K562 (cell line): ENCODE measurements at regions not wholly inside any gene's neighbourhood (a gene's known extent, or its start where the extent isn't known, plus 50 kb on each side); places are given as distances from the start of the nearest gene placed in this dataset.

Experiments
- ATAC-seq: fragments of 200-7000 bp; cut with Tn5 transposase; 3 replicates; pipeline ENCODE4 v1.9.1; 2020; ENCODE audit warnings: moderate library complexity
- BruUV-seq: library from RNA; stranded (reverse); fragments of 400-500 nt; replicated peaks from 2 replicates; lab custom pipeline; 2021; lab: Mats Ljungman, UMichigan
- CTCF ChIA-PET: fragments of 300-600 bp; formaldehyde crosslinking; extraction: SDS; loops from one replicate; lab custom pipeline; 2021; ENCODE audit warnings: low intra/inter-chr PET ratio; lab: Yijun Ruan, JAX
- POLR2A ChIA-PET: fragments of 300-600, 350-650 bp; sonication (Branson Sonifier 250); formaldehyde crosslinking; extraction: SDS; loops from one replicate; lab custom pipeline; 2021; ENCODE audit warnings: antibody characterized with exemption, inconsistent platforms; lab: Yijun Ruan, JAX
- DNase-seq, 4 experiments: peaks; one replicate each; pipeline versions ENCODE4 v3.0.0 to v3.0.0-alpha.2; 2011 to 2018; ENCODE audit warnings: low spot score in 3 of 4, mixed read lengths in 3 of 4; ENCODE audit errors: extremely low read depth in 1 of 4
- FAIRE-seq: peaks from 2 replicates; lab custom pipeline; 2011; peaks lifted over from hg19 to GRCh38; lab: Jason Lieb, UNC
- H2AFZ ChIP-seq: 2 replicates; pipeline ENCODE4 v1.6.0; 2011; ENCODE audit warnings: low read depth, low read length, control low read depth, inconsistent platforms
- H3K27ac ChIP-seq: fragments of 200-600 bp; 3 replicates; pipeline ENCODE4 v1.8.0; 2011; ENCODE audit warnings: low read depth, mild to moderate bottlenecking, control low read depth, inconsistent platforms, low read length, moderate library complexity, mixed read lengths; ENCODE audit errors: extremely low read depth
- H3K27me3 ChIP-seq, 2 experiments: fragments of 300-600 bp in 1 of 2; 2 replicates in 1 of 2; 3 replicates in 1 of 2; pipeline versions ENCODE4 v1.6.0 to v1.8.0; 2011; ENCODE audit warnings: inconsistent platforms in 2 of 2, low read length in 2 of 2, mild to moderate bottlenecking in 1 of 2, mixed read lengths in 1 of 2, moderate library complexity in 1 of 2; ENCODE audit not compliant: control insufficient read depth in 2 of 2, insufficient read depth in 2 of 2
- H3K36me3 ChIP-seq: fragments of 300-600 bp; 3 replicates; pipeline ENCODE4 v1.8.0; 2011; ENCODE audit warnings: mild to moderate bottlenecking, low read length, inconsistent platforms; ENCODE audit not compliant: control insufficient read depth, insufficient read depth
- H3K4me1 ChIP-seq, 2 experiments: fragments of 200-600 bp in 1 of 2; replicated peaks in 1 of 2; 2 replicates in 1 of 2; 3 replicates in 1 of 2; pipeline versions ENCODE4 v1.5.1 to v1.8.0; 2011; ENCODE audit warnings: inconsistent platforms in 2 of 2, low read length in 2 of 2, mild to moderate bottlenecking in 1 of 2, mixed read lengths in 1 of 2, moderate library complexity in 1 of 2; ENCODE audit not compliant: control insufficient read depth in 2 of 2, insufficient read depth in 2 of 2
- H3K4me2 ChIP-seq: 2 replicates; pipeline ENCODE4 v1.6.1; 2011; ENCODE audit warnings: low read length, control low read depth, inconsistent platforms, mixed read lengths; ENCODE audit not compliant: insufficient read depth
- H3K4me3 ChIP-seq: fragments of 200-600 bp; sonication (generic), shearing (Covaris generic); 2 replicates; pipeline ENCODE4 v1.5.1; 2016; ENCODE audit warnings: control low read depth, inconsistent platforms
- H3K79me2 ChIP-seq: fragments of 200-600 bp; 3 replicates; pipeline ENCODE4 v1.8.0; 2011; ENCODE audit warnings: low read length, inconsistent platforms; ENCODE audit not compliant: control insufficient read depth, insufficient read depth
- H3K9ac ChIP-seq, 2 experiments: 2 replicates each; pipeline versions ENCODE4 v1.6.0 to v1.6.1; 2011; ENCODE audit warnings: low read depth in 2 of 2, low read length in 2 of 2, control low read depth in 1 of 2, inconsistent platforms in 1 of 2, mild to moderate bottlenecking in 1 of 2, mixed read lengths in 1 of 2; ENCODE audit not compliant: insufficient read depth in 1 of 2
- H3K9me1 ChIP-seq: one replicate; pipeline ENCODE4 v1.6.0; 2011; ENCODE audit warnings: inconsistent platforms, mild to moderate bottlenecking, low read length, moderate library complexity; ENCODE audit not compliant: control insufficient read depth, insufficient read depth
- H3K9me3 ChIP-seq: replicated peaks from 2 replicates; pipeline ENCODE4 v1.5.1; 2011; ENCODE audit warnings: low read depth, low read length, inconsistent platforms; ENCODE audit not compliant: control insufficient read depth, insufficient read depth
- H4K20me1 ChIP-seq: replicated peaks from 2 replicates; pipeline ENCODE4 v1.6.1; 2011; ENCODE audit warnings: low read length, inconsistent platforms, mixed read lengths; ENCODE audit not compliant: control insufficient read depth, insufficient read depth
- DACH1 ChIP-seq: fragments of 450-650 bp; IDR thresholded peaks from 2 replicates; pipeline ENCODE4 v1.6.1; 2018; ENCODE audit not compliant: partially characterized antibody
- NFIC ChIP-seq: fragments of 450-650 bp; IDR thresholded peaks from 2 replicates; pipeline ENCODE4 v1.6.1; 2017; ENCODE audit warnings: mild to moderate bottlenecking, inconsistent platforms
- XRCC3 ChIP-seq: fragments of 450-650 bp; IDR thresholded peaks from 2 replicates; pipeline ENCODE4 v1.6.1; 2017; ENCODE audit warnings: mild to moderate bottlenecking, moderate library complexity
- ZNF3 ChIP-seq: fragments of 250-450 bp; sonication (Bioruptor Pico); IDR thresholded peaks from 2 replicates; pipeline ENCODE4 v1.5.0; 2021; ENCODE audit warnings: mild to moderate bottlenecking, moderate library complexity
- WGBS: fragments of 100-300 bp; shearing (Covaris generic); methylation state at CpG from one replicate; pipeline ENCODE4 v1.1.6; 2016; ENCODE audit warnings: low coverage, mixed read lengths; ENCODE audit not compliant: insufficient coverage; ENCODE audit errors: missing lambda C conversion rate; 5-methylcytosine and 5-hydroxymethylcytosine counted together
- in situ Hi-C: fragments of 300-500 bp; cut with MboI; formaldehyde crosslinking; loops from 4 replicates; pipeline ENCODE4 v1.15.0; 2018; ENCODE audit warnings: inconsistent platforms, mixed read lengths
- intact Hi-C: fragments of 100-400 bp; cut with micrococcal nuclease; formaldehyde crosslinking; loops from 2 replicates; pipeline ENCODE4 v1.14.2; 2022

GRCh38 chr2:191574232-191574631 lies 103.7 kb upstream of the NABP1 start:
- FAIRE-seq (no peak), DNase-seq (no peak), ATAC-seq (no peak)
- Histone ChIP-seq H4K20me1 (no peaks in the 10 kb centered on the region), H3K9me1 (no peaks in the 10 kb centered on the region), H2AFZ (0 out of 2 replicates have a peak overlapping the region, but pooled peaks have one; percentile 27), H3K9me3 (no peaks in the 10 kb centered on the region), H3K27ac (no peak overlapping the region), H3K27me3 (no peaks in the 10 kb centered on the region), H3K9ac (no peak overlapping the region), H3K4me1 (peaks cover 0 to 16% of the 10 kb centered on the region in 2 experiments; a peak in 2 of 5 replicates), H3K4me2 (no peak overlapping the region), H3K79me2 (no peaks in the 10 kb centered on the region), H3K4me3 (no peak overlapping the region), H3K36me3 (no peaks in the 10 kb centered on the region; the same call in 2 of the 3 replicates)
- ChIA-PET POLR2A (interaction anchor here (0.7 to 2.1 kb wide), 2 partner anchors 11 to 104 kb away, joined by 3 to 8 read pairs; partner anchors contain the start of gene NABP1), CTCF (no interaction called here)
- intact Hi-C loops = loop anchor here (10.0 kb wide), 1 partner anchor 261 kb away; no protein-coding TSS in a partner anchor
- in situ Hi-C loops = no loop called here
- BruUV-seq = no TSS peak
- TF ChIP-seq NFIC (no peak), XRCC3 (no peak)
- WGBS = 54% methylated on average over 2 of the region's 2 CpGs

- H3K4me3 ChIP-seq = no peak overlapping the region
- ATAC-seq (no peak), FAIRE-seq (no peak), DNase-seq (no peak)
- WGBS = 94% methylated on average over 2 of the region's 2 CpGs
- no peak overlapping the region for H3K9ac ChIP-seq
- in situ Hi-C loops = no loop called here
- CTCF ChIA-PET = no interaction called here
- H3K4me2 ChIP-seq = no peak overlapping the region
- no peaks in the 10 kb centered on the region for H3K9me1 ChIP-seq
- intact Hi-C loops = loop anchor here (10.0 kb wide), 1 partner anchor 257 kb away; no protein-coding TSS in a partner anchor
- H4K20me1 ChIP-seq = no peaks in the 10 kb centered on the region
- H3K36me3 ChIP-seq = no peaks in the 10 kb centered on the region
- peaks cover 0 to 3% of the 10 kb centered on the region in 2 experiments; a peak in 3 of 5 replicates for H3K4me1 ChIP-seq
- H3K79me2 ChIP-seq = no peaks in the 10 kb centered on the region
- H2AFZ ChIP-seq = no peak overlapping the region
- POLR2A ChIA-PET = no interaction called here
- TF ChIP-seq DACH1 (peak; percentile 31), ZNF3 (CRISPR knock-in tag) (no peak)
- H3K27ac ChIP-seq = no peak overlapping the region
- no TSS peak for BruUV-seq
- H3K9me3 ChIP-seq = no peaks in the 10 kb centered on the region
- H3K27me3 ChIP-seq = no peaks in the 10 kb centered on the region
Measured at GRCh38 chr2:191577605-191578004, 100.3 kb upstream of the NABP1 start.
